Activated CD4-positive, CD25-positive, alpha-beta regulatory T cell treated with anti-CD3 and anti-CD28 coated beads, Interleukin-2, amount 50 U/mL, for 16 hours (primary cell): ENCODE measurements at regions not wholly inside any gene's neighbourhood (a gene's known extent, or its start where the extent isn't known, plus 50 kb on each side); places are given as distances from the start of the nearest gene placed in this dataset.

Experiments used
- DNase-seq: peaks from one replicate; pipeline ENCODE4 v3.0.0-alpha.2; 2020; ENCODE audit warnings: low read depth, low spot score

GRCh38 chr12:34343766-34344165, 321.5 kb downstream of the ALG10 start:
- no peak for DNase-seq

GRCh38 chr12:34344851-34345522, 322.7 kb downstream of the ALG10 start:
- DNase-seq: no peak

- no peak for DNase-seq
Observed at GRCh38 chr12:34345801-34346200, 323.5 kb downstream of the ALG10 start.

GRCh38 chr12:34346372-34347034, 324.2 kb downstream of the ALG10 start:
- no peak for DNase-seq

- DNase-seq: no peak
Observed at GRCh38 chr12:34347367-34347766, 325.1 kb downstream of the ALG10 start.

- no peak for DNase-seq
Observed at GRCh38 chr12:34348064-34348463, 325.8 kb downstream of the ALG10 start.

- DNase-seq: no peak
Observed at GRCh38 chr12:34348836-34349672, 326.8 kb downstream of the ALG10 start.

- no peak for DNase-seq
Observed at GRCh38 chr12:34349673-34349961, 327.3 kb downstream of the ALG10 start.

GRCh38 chr12:34350092-34351041, 328.1 kb downstream of the ALG10 start:
- DNase-seq: no peak

- DNase-seq: no peak
Observed at GRCh38 chr12:34352098-34352497, 329.8 kb downstream of the ALG10 start.

GRCh38 chr12:34354239-34355200, 332.2 kb downstream of the ALG10 start:
- DNase-seq: no peak

- no peak for DNase-seq
Observed at GRCh38 chr12:34356233-34356987, 334.1 kb downstream of the ALG10 start.

- no peak for DNase-seq
Observed at GRCh38 chr12:34357791-34358190, 335.5 kb downstream of the ALG10 start.

- DNase-seq: no peak
Observed at GRCh38 chr12:34358198-34358597, 335.9 kb downstream of the ALG10 start.

GRCh38 chr12:34361721-34362316, 339.5 kb downstream of the ALG10 start:
- DNase-seq: no peak

- DNase-seq: no peak
Observed at GRCh38 chr12:34363050-34363673, 340.9 kb downstream of the ALG10 start.

- DNase-seq: no peak
Observed at GRCh38 chr12:34368079-34368478, 345.8 kb downstream of the ALG10 start.

GRCh38 chr12:34371050-34371449, 348.8 kb downstream of the ALG10 start:
- no peak for DNase-seq

- DNase-seq: no peak
Observed at GRCh38 chr12:34372003-34372402, 349.7 kb downstream of the ALG10 start.
